HK-2 (cell line): ENCODE measurements at regions not wholly inside any gene's neighbourhood (a gene's known extent, or its start where the extent isn't known, plus 50 kb on each side); places are given as distances from the start of the nearest gene placed in this dataset.
"Not testable (repeated sequence)": the region's sequence is repeated elsewhere in the genome, so short reads cannot be mapped to it uniquely, and the experiment has no call there.

ENCODE experiments used
- DNase-seq: peaks from one replicate; pipeline ENCODE4 v3.0.0-alpha.2; 2018; ENCODE audit not compliant: unreplicated experiment

DNA sequence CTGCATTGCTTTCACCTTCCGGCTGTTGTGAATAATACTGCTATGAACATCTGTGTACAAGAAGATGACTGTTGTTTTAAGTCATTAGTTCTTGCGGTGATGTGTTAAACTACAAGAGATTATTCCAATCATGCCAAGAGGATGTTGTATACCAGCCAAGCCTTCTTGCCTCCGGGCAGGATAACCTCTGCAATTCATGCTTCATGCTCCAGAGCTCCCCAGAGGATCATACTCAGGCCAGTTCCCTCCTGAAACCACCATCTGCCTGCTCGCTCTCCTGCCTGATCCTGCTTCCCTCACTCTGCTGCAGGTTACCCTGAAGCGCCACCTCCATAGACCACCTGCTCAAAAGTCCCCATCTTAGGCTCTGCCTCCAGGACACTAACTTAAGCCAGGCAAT is 187.1 kb upstream of the PROK2 start:
- no peak for DNase-seq

DNA sequence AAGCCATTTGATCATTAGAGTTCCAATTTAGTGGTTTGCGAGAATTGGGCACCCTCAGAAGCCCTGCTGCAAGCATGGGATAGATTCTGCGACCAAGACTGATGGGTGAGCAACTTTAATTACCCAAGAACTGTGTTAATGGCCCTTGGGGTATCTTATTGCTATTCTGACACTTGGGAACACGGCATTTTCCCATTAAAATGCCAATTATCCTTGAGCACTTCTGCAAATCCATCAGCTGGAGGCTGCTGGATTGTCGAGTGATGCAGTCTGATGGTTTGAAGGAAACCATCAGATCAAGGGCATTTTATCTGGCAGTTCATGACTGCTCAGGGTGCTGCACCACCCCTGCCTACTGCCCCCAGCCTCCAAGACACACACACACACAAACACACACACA is 183.6 kb upstream of the PROK2 start:
- DNase-seq: no peak

DNA sequence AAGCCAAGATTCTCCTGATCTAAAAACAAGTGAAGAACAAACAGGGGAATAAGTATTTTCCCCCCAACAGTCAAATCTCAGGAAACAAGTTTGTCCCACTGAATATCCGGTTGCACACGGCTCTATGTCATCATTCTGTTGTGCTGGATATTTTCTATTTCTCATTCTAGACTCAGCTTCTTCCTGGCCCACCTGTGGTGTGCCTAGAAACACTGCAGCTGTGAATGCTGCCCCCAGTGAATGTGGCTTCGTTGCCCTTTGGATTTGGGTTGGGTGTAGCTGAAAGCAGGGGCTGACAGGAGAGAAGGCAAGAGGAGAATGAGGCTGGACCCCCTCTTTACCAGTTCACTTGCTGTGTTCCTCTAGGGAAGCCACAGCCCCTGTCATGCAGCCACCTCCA is 181.2 kb upstream of the PROK2 start:
- no peak for DNase-seq

DNA sequence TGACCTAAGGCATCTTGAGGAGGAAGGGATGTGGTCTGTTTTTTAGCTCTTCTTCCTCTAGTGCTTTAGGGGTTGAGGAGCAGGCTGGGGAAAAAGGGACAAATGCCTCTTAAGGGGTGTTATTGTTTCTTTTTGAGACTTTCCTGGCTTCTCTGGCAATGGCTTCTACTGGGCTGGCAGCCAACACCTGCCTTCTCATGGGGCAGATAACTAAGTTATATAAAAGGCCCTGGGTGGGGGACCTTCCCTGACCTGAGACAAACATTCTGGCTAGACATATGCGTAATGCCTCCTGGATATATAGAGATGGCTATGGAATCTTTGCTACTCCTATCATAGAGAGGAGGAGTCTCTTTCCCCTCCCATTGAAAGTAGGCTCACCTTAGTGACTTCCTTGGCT is 179.2 kb upstream of the PROK2 start:
- DNase-seq: no peak

DNA sequence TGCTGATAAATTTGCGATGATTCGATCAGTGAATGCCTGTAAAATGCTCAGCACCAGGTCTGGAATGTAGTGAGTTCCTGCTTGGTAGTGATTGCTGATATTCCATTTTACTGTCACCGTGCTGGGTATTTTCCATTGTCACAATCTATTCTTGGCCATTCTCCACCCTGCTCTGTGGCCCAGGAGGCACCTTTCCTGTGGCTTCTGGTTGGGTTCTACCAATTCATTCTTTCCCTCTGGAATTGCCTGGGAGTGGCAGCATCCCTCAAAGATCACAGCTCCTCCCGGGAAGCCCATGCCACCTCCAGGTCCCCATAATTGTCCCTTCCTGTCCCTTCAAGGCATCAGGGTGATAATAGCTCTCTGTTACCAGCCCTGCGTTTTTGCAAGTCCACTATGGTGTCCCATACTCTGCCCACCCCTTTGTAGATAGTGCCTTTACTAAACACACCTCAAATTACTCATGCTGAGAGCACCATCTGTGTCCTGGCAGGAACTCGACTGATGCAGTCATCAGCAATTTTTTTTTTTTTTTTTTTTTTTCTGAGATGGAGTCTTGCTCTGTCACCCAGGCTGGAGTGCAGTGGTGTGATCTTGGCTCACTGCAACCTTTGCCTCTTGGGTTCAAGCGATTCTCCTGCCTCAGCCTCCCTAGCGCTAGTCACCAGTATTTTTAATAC is 177.8 kb upstream of the PROK2 start:
- DNase-seq: no peak

DNA sequence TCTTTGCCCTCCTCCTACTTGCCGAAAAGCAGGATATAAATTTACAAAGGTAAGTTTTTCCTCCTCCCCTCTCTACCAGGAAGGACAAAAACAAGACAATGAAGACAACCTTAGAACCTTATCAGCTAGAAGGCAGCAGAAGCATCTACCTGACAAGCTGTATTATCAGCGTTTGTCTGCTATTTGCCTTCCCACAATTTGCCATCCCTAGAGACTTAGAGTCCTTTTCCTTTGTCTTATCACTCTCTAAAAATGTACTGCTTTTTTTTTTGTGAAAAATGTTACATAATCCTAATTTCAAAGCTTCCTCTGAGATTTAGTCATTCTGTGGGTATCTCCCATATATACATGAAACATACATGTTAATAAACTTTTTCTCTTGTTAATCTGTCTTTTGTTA is 176.9 kb upstream of the PROK2 start:
- no peak for DNase-seq

DNA sequence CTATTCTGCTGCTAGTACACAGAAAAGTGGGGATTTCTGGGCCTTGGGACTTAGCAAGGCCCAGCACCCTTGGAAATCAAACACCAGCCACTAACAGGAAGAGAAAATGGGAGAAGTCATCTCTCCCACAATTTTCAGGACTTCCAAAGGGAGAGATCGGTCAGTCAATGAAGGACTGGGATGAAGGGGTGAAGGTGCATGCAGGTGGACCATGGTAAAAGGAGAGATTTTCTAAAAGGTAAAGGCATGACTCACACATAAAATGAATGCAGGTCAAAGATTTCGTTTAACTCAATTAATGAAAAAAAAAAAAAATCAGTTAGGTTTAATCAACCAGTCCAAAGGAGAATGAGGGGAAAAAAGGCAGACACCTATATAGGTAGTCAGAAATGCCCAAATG is 176.4 kb upstream of the PROK2 start:
- DNase-seq: no peak

DNA sequence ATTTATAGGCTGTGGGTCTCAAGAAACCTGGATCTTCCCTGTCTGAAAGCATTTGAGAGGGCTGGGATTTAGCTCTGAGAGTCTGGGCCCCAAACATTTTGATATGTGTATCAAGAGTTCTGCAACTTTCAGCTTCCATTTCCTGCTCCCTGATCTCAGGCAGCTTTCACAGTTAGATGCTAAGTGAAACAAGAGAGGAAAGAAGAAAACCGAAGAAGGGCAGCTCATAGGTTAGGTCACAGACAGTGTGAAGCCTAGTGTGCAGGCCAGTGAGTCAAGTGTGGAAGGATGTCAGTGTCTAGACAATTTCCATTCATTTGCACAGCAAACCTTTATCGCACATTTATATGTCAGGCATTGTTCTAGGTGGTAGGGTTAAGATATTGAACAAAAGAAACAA is 173.6 kb upstream of the PROK2 start:
- no peak for DNase-seq

DNA sequence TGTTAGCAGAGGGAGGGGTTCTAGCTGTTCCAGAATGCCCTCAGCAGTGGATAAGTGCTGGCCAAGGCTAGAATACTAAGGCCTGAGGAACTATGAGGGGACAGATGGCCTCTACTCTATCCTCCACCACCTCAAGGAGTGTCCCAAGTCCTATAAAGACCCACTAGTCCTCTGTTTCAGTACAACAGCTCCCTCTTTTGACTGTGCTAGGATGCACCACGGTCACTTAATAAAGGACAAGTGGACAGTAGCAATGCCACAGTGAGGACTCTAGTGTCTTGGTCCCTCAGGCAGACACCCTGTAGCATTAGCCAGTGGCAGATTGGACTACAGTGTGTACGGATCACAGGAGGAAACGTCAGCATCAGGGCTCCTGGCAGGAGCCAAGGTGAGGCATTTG is 171.8 kb upstream of the PROK2 start:
- no peak for DNase-seq

DNA sequence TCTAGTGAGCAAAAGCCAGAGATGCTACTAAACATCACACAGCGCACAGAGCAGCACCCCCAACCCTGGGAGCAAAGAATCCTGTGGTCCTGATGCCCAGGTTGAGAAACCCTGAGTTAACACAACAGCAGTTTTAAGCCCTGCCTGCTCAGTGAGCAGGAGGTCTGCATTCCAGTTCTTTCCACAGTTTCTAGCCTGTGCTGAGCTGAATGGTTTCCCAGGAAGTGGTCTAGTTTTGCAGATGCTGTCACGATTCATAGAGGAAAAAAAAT is 171.1 kb upstream of the PROK2 start:
- DNase-seq: no peak

DNA sequence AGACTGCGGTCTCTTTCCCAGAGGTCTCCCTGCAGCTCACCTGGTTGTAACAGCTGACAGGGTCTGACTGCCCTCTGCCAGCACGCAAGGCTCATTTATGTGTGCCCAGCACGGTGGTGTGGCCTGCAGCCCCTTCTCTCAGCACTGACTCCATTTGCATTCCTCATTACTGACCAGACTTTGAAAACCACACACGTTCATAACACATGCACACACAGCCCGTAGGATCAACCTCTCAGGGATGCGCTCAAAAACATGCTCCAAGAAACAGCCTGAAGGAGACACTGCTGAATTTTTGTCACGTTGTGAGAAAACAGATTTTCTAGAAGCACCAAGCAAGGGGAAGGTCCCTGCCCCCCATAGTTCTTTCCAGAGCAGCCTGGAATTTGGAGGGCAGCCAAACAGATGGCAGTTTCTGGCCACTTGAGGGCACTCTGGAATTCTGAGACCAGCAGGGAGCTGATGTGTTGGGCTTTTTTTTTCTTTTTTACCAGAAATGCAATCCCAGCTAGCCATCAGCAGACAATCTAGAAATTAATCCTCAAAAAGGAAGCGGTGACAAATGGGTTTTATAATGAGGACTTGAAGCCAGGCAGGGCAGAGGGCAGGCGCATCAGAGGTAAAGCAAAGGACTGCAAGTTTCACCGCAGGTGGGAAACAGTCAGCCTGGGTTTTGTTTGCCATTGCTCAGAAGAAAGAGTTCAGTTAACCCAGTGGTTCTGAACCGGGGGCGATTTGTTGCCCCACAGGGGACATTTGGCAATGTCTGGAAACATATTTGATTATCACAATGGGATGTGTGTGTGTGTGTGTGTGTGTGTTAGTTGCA is 170.5 kb upstream of the PROK2 start:
- DNase-seq: peak; percentile 51

DNA sequence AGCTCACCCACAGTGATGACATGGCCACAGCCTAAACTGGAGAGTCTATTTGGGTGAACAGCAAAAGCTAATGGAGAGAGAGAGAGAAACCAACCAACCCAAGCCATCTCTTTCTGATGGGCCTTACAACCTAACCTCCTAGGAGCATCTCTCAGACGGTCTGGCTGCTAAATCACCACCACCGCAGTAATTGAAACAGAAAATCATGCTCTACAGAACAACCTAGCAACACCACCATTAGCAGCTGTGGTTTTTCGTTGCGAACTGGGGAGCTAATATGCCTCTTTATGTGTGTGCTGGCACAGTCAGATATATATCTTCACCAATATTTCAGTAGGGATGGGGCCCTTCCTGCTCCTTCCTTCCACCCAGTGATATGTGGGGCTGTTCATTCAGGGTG is 166.9 kb upstream of the PROK2 start:
- no peak for DNase-seq

DNA sequence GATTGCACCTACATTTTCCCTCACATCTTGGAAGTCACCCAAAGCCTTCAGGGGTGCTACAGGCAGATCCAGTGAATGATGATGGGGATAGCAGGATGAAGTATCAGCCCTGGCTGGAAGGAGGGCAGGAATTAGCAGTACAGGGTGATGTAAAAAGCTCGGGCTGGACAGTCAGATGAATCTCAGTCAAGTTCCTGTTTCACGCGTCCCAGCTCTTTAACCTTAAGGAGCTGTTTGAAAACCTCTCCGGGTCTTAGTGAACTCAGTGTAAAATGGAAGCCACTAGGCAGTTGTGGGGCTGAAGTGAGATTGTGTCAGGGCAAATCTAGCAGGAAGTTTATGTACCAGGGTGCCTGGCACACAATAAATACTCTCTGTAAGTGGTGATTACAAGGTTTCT is 166.4 kb upstream of the PROK2 start:
- no peak for DNase-seq

DNA sequence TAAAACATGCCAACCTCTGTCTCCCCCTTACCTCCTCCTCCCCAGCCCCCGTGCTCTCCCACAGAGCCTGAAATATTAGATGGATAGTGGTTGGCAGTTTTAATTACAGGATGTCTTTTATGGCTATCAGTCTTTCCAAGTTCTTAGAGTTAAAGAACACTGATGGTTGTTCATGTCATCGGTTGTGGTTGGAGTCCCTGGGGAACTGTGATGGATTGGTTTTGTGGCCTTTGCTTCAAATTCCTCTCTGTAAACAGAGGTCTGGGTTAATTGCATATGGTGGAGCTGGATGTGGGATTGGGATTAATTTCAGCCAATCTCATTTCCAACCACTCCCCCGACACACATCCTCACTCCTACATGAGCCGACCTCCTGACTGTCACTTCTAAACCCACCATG is 164.5 kb upstream of the PROK2 start:
- no peak for DNase-seq

DNA sequence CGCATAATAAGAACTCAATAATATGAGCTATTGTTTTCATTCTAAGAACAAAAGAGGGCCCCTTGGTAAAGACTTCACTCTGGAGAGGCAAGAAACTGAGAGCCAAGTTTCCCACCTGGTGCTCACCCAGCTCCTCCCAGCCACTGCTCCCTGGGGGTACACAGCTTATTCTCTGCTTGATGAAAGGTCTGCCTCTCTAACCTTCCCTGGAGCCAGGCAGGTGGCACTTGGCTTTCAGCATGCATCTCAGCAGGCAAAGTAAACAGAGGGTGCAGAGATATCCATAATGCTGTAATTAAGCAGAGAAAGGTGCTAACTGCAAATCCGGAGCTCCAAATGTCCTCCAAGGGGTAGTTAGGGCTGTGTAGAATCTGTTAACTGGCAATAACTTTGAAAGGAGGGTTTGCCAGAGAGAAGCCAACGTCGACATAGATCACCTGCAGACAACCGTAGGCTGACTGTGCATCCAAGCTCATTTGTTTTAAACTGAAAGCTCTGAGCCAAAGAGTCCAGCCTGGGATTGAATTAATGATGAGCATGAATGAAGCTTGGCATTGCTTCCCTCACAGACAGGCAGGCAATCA is 159.6 kb upstream of the PROK2 start:
- DNase-seq: no peak

DNA sequence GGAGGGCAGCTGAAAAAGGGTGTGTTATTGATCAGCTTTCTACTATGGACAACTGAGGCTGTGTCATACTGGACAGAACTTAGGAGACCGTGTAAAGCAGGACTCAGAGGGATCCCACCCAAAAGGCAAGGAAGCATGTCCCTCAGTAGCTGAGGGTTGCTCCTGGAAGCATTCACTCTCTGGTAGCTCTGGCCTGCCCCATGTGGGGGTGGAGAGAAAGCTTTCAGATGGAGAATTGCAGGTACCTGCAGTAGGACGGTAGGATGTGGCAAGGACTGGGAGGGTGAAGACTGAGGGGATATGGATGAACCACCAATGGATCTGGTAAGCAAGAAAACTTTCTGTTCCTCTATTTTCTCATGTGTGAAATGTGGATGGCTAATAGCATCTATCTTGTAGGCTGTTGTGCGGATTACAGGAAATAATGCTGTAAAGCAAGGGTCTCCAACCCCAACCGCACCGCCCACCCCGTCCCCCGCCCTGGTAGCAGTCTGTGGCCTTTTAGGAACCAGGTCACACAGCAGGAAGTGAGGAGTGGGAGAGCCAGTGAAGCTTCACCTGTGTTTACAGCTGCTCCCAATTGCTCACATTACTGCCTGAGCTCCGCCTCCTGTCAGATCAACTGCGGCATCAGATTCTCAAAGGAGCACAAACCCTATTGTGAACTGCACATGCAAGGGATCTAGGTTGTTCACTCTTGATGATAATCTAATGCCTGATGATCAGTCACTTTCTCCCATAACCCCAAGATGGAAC is 157.7 kb upstream of the PROK2 start:
- DNase-seq: no peak

DNA sequence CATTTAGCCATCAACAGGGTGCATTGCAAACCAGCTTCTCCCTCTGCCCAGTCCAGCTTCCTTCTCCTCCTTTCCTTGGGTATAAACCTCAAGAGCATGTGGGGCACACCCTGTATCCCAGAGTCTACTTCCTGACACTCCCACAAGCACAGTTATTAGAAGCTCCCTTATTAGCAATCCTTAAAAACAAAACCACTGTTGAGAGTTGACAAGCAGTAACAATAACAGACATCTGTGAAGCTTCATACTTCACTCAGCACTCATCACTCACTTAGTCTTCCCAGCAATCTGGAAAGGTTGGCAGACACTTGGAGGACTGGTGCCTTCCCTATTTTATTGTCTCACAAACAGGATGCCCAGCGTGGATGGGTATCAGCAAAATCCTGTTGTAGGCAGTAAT is 155.5 kb upstream of the PROK2 start:
- DNase-seq: no peak

DNA sequence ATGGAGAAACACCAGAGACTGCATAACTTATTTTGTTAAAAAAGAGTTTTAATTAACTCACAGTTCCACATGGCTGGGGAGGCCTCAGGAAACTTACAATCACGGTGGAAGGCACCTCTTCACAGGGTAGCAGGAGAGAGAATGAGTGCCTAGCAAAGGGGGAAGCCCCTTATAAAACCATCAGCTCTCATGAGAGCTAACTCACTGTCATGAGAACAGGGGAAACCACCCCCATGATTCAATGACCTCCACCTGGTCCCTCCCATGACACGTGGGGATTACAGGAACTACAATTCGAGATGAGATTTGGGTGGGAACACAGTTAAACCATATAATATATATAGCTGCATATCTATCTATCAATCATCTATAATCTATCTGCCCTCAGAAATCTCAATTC is 153.1 kb upstream of the PROK2 start:
- not testable (repeated sequence) for DNase-seq

DNA sequence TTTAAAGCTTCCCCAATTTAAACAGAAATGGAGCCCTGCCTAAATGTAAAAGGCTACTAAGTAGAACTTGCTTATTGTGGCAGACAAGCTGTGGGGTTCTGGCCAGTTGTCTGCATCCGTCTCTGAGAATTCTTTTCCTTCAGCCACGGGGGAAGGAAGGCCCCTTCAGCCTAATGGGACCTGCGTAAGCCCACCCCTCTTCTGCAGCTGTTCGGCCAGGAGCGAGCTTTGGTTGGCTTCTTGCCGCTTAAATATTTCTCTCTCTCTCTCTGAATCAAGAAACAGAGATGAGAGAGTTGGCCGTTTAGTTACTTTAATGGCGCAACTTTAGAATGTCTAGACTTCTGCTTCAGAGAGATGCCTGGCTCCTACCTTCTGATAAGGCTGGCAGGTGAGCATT is 151.7 kb upstream of the PROK2 start:
- no peak for DNase-seq

DNA sequence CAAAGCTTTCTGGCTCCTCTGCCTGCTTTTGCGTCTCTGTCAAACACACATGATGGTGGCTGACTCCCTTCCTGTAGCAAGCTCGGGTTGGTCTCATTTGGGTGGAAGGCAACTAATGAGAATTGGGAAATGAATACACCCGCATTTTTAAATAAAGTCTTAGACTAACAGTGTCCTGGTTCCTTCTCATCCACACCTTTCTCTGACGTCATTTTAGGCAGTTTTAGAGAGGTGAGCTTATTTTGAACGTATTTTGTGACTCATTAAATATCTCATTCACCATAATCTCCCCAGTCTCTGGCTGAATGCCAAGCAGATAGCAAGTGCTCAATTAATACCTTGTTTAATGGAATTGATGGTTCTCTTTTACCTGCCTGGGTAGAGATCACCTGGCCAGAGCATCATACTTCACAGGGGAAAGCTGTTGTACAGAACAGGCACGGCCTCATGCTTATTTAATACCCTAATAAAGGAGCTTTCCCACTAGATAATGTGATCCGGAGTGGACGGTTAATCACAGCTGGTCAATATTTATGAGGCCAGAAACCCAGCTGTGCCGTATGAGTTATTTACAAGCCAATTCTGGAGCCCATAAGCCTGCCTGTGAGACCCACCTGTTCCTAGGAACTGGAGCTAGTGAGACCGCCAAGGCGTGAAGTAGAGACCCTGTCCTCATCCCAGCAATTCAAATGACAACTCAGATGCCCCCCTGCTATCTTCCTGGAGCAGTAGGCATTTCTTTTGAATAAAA is 149.7 kb upstream of the PROK2 start:
- DNase-seq: no peak

DNA sequence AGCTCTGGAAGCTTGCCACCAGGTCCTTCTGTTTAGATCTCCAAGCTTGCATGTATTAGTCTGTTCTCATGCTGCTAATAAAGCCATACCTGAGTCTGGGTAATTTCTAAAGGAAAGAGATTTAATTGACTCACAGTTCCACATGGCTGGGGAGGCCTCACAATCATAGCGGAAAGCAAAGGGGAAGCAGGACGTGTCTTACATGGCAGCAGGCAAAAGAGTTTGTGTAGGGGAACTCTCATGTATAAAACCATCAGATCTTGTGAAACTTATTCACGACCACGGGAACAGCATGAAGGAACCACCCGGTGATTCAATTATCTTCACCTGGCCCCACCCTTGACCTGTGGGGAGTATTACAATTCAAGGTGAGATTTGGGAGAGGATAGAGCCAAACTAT is 147.0 kb upstream of the PROK2 start:
- DNase-seq: no peak
